Bronchial epithelial cell (primary cell): ENCODE measurements at regions not wholly inside any gene's neighbourhood (a gene's known extent, or its start where the extent isn't known, plus 50 kb on each side); places are given as distances from the start of the nearest gene placed in this dataset.

Experiments used
- DNase-seq: peaks from one replicate; pipeline ENCODE4 v3.0.0-alpha.2; 2010; ENCODE audit warnings: low read depth
- FAIRE-seq: peaks from 2 replicates; lab custom pipeline; 2011; peaks lifted over from hg19 to GRCh38; lab: Jason Lieb, UNC
- H3K27me3 ChIP-seq: 2 replicates; pipeline ENCODE4 v1.5.1; 2011; ENCODE audit warnings: low read length; ENCODE audit not compliant: control insufficient read depth, insufficient read depth
- H3K36me3 ChIP-seq: 2 replicates; pipeline ENCODE4 v1.5.1; 2011; ENCODE audit warnings: low read length; ENCODE audit not compliant: control insufficient read depth, insufficient read depth
- H3K4me3 ChIP-seq: 2 replicates; pipeline ENCODE4 v1.5.1; 2011; ENCODE audit warnings: mild to moderate bottlenecking, low read depth, low read length, control low read depth
- CTCF ChIP-seq: IDR thresholded peaks from 2 replicates; pipeline ENCODE4 v1.5.1; 2011; ENCODE audit warnings: mild to moderate bottlenecking, moderate library complexity, low read length, control low read depth, inconsistent platforms; ENCODE audit not compliant: insufficient read depth, severe bottlenecking

DNA sequence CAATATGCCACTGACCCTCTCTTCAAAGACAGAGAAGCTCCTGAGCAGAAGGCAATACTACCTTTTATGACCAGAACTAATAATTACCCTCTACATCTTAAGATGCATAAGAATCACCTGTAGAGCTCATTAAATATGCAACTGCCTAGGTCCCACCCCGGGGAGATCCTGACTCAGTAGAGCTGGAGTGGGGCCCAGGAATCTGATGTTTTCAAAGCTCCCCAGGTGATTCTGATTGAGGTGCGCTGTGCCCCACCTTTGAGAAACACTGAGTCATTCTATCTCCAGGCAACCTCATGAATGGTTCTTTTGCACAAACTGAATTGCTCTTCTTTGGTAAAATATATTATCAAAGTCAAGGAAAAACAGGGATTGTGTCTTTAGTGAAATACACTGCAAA lies 149.3 kb upstream of the BMP4 start:
- FAIRE-seq (no peak), DNase-seq (peak; percentile 97)
- H3K27me3 ChIP-seq = no peaks in the 10 kb centered on the region
- no peak overlapping the region for H3K4me3 ChIP-seq
- TF ChIP-seq CTCF = no peak
- H3K36me3 ChIP-seq = no peaks in the 10 kb centered on the region

- FAIRE-seq (no peak), DNase-seq (peak; percentile 4)
- no peak overlapping the region for H3K4me3 ChIP-seq
These were observed 150.2 kb upstream of the BMP4 start for GRCh38 chr14:54106661-54107377.

GRCh38 chr14:54108481-54109471 lies 152.2 kb upstream of the BMP4 start:
- DNase-seq (peak; percentile 87), FAIRE-seq (no peak)
- Histone ChIP-seq H3K27me3 (no peaks in the 10 kb centered on the region), H3K4me3 (no peak overlapping the region), H3K36me3 (no peaks in the 10 kb centered on the region)
- no peak for TF ChIP-seq CTCF

More at GRCh38 chr14:54106661-54107377, 150.2 kb upstream of the BMP4 start:
- H3K36me3 ChIP-seq = no peaks in the 10 kb centered on the region
- no peaks in the 10 kb centered on the region for H3K27me3 ChIP-seq
- TF ChIP-seq CTCF = no peak

DNA sequence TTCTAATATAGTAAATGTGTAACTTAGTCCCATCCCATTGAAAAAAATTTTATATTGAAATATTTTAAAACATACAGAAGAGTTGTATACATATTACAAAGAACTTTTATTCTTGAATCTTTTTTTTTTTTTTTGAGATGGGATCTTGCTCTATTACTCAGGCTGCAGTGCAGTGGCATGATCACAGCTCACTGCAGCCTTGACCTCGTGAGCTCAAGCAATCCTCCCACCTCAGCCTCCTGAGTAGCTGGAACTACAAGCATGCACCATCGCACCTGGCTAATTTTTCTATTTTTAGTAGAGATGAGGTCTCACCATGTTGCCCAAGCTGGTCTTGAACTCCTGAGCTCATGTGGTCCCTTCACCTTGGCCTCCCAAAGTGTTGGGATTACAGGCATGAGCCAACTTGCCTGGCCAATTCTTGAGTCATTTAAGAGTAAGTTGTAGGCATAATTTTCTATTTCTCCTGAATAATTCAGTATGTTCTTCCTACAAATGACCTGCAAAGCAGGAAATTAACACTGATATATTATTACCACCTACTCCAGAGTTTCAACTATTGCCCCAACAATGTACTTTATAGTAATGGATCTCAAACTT lies 153.0 kb upstream of the BMP4 start:
- Histone ChIP-seq H3K4me3 (no peak overlapping the region), H3K36me3 (no peaks in the 10 kb centered on the region), H3K27me3 (no peaks in the 10 kb centered on the region)
- no peak for TF ChIP-seq CTCF
- DNase-seq (peak; percentile 54), FAIRE-seq (no peak)

DNA sequence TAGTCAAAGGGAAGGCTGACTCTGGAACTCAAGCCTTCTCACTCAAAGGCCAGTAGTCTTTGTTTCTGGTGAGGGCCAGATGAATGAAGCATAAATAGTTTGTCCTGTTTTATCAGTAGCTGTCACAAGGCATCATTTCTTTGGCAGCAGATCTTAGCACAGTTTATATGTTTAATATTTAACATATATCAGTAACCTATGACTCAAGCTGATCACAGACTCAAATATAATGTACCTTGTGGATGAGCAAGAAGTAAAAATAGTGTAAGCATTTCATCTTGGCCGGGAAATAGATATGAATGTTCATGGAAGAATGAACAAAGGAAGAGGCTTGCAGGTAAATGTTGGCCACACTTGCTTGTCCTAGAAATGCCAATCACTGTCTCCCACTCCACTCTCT lies 158.3 kb upstream of the BMP4 start:
- no peak for TF ChIP-seq CTCF
- H3K36me3 ChIP-seq = no peaks in the 10 kb centered on the region
- H3K4me3 ChIP-seq = no peak overlapping the region
- no peak for FAIRE-seq
- no peak for DNase-seq
- H3K27me3 ChIP-seq = no peaks in the 10 kb centered on the region
